PFSK-1 (cell line): ENCODE measurements at regions not wholly inside any gene's neighbourhood (a gene's known extent, or its start where the extent isn't known, plus 50 kb on each side); places are given as distances from the start of the nearest gene placed in this dataset.

ENCODE experiments used
- POLR2AphosphoS5 ChIP-seq: IDR thresholded peaks from 2 replicates; pipeline ENCODE4 v1.6.1; 2012; ENCODE audit warnings: low read depth, mild to moderate bottlenecking, control low read depth, low read length, moderate library complexity
- REST ChIP-seq, 2 experiments: IDR thresholded peaks; 2 replicates each; pipeline versions ENCODE4 v1.6.1 to v1.8.0; 2011 to 2012; ENCODE audit warnings: low read depth in 2 of 2, low read length in 2 of 2, control low read depth in 1 of 2, inconsistent platforms in 1 of 2, mild to moderate bottlenecking in 1 of 2, moderate library complexity in 1 of 2; ENCODE audit not compliant: insufficient read depth in 1 of 2
- TAF1 ChIP-seq: IDR thresholded peaks from 2 replicates; pipeline ENCODE4 v1.6.1; 2012; ENCODE audit warnings: low read length, control low read depth, borderline replicate concordance; ENCODE audit not compliant: insufficient read depth

DNA sequence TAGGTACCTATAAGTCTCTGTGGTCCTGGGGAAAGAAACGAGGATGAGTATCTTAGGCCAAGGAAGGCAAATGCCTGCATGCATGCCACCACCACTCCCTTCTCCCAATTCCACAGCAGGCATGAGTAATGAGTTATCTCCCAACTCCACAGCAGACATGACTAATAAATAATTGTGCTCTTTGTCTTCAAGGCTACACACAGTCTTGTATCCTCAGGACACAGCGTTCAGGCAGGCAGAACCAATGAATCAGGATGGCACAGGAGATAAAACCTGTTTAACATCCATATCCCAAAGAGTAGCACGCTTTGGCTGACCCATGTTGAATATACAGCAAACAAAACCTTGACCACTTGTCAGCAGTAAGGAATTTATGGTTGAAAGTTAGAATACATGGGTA lies 229.7 kb upstream of the NFE2L3 start:
- TF ChIP-seq POLR2AphosphoS5: no peak
- no peak for TF ChIP-seq REST (IDR thresholded peaks at IDR 0.05; ENCODE audit: insufficient read depth in 1 of 2, low read depth in 2 of 2, low read length in 2 of 2)
- no peak for TF ChIP-seq TAF1
